NB4 (cell line): ENCODE measurements at regions not wholly inside any gene's neighbourhood (a gene's known extent, or its start where the extent isn't known, plus 50 kb on each side); places are given as distances from the start of the nearest gene placed in this dataset.

Experiments
- POLR2A ChIP-seq: IDR thresholded peaks from 2 replicates; pipeline ENCODE4 v1.6.1; 2011; ENCODE audit warnings: mild to moderate bottlenecking; ENCODE audit not compliant: insufficient read length; ENCODE audit errors: extremely low read depth
- TF ChIP-seq, protein P1 (sequence below): IDR thresholded peaks from one replicate; pipeline ENCODE4 v1.5.1; 2012; ENCODE audit warnings: low read depth, low read length

DNA sequence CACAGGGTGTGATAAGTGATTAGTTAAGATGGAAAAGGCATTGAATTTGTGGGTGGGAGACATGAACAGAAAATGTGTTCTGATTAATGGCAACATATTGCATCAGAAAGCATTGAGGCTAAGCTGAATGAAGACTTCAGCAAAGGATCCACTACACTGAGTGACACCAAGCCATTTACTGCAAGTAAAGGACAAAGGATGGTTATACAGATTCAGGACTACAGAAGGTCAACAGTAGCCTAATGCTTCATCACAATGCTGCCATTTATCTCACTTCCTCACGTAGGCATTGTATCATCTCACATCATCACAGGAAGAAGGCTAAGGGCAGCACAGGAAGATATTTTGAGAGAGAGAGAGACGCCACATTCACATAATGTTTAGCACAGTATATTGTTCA, 398.2 kb downstream of the COL12A1 start:
- TF ChIP-seq, protein P1, sequence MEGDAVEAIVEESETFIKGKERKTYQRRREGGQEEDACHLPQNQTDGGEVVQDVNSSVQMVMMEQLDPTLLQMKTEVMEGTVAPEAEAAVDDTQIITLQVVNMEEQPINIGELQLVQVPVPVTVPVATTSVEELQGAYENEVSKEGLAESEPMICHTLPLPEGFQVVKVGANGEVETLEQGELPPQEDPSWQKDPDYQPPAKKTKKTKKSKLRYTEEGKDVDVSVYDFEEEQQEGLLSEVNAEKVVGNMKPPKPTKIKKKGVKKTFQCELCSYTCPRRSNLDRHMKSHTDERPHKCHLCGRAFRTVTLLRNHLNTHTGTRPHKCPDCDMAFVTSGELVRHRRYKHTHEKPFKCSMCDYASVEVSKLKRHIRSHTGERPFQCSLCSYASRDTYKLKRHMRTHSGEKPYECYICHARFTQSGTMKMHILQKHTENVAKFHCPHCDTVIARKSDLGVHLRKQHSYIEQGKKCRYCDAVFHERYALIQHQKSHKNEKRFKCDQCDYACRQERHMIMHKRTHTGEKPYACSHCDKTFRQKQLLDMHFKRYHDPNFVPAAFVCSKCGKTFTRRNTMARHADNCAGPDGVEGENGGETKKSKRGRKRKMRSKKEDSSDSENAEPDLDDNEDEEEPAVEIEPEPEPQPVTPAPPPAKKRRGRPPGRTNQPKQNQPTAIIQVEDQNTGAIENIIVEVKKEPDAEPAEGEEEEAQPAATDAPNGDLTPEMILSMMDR, result no peak
- TF ChIP-seq POLR2A, result no peak
